IMR-90 (cell line): ENCODE measurements at regions not wholly inside any gene's neighbourhood (a gene's known extent, or its start where the extent isn't known, plus 50 kb on each side); places are given as distances from the start of the nearest gene placed in this dataset.
A peak's percentile ranks its signal among the peaks of the same experiment; 100 is the strongest.

ENCODE experiments used
- ATAC-seq: fragments of 200-7000 bp; cut with Tn5 transposase; 2 replicates; pipeline ENCODE4 v1.9.1; 2020; ENCODE audit warnings: low read depth, mild to moderate bottlenecking, moderate library complexity
- BruUV-seq: library from RNA; stranded (reverse); fragments of 400-500 nt; replicated peaks from 2 replicates; lab custom pipeline; 2021; lab: Mats Ljungman, UMichigan
- CTCF ChIA-PET: fragments of 300-600 bp; formaldehyde crosslinking; extraction: SDS; loops from one replicate; lab custom pipeline; 2021; ENCODE audit warnings: antibody characterized with exemption; lab: Yijun Ruan, JAX
- POLR2A ChIA-PET: fragments of 300-600 bp; sonication (Branson Sonifier 250); formaldehyde crosslinking; loops from one replicate; lab custom pipeline; 2022; ENCODE audit warnings: antibody characterized with exemption; ENCODE audit not compliant: unreplicated experiment; lab: Charles Lee
- DNase-seq: peaks from one replicate; pipeline ENCODE4 v3.0.0; 2013
- H2AFZ ChIP-seq: replicated peaks from 2 replicates; pipeline ENCODE3; 2013; ENCODE audit warnings: low read length, mild to moderate bottlenecking; ENCODE audit not compliant: poor library complexity
- H2AK5ac ChIP-seq: 2 replicates; pipeline ENCODE4 v1.6.1; 2013; ENCODE audit warnings: low read depth, low read length, inconsistent platforms
- H2AK9ac ChIP-seq: replicated peaks from 2 replicates; pipeline ENCODE3; 2013; ENCODE audit warnings: mild to moderate bottlenecking, low read depth, low read length, moderate library complexity; ENCODE audit not compliant: poor library complexity
- H2BK120ac ChIP-seq: 2 replicates; pipeline ENCODE4 v1.6.1; 2013; ENCODE audit warnings: low read depth, low read length, inconsistent platforms
- H2BK15ac ChIP-seq: 3 replicates; pipeline ENCODE4 v1.6.1; 2013; ENCODE audit warnings: low read depth, low read length, inconsistent platforms
- H2BK20ac ChIP-seq: 2 replicates; pipeline ENCODE4 v1.6.1; 2013; ENCODE audit warnings: low read depth, mild to moderate bottlenecking, inconsistent platforms, low read length, moderate library complexity
- H2BK5ac ChIP-seq: 2 replicates; pipeline ENCODE4 v1.6.1; 2013; ENCODE audit warnings: mild to moderate bottlenecking, low read depth, low read length, inconsistent platforms; ENCODE audit not compliant: poor library complexity, severe bottlenecking
- H3K14ac ChIP-seq: replicated peaks from 2 replicates; pipeline ENCODE4 v1.6.1; 2013; ENCODE audit warnings: low read depth, low read length, inconsistent platforms
- H3K18ac ChIP-seq: 2 replicates; pipeline ENCODE4 v1.6.1; 2013; ENCODE audit warnings: low read depth, low read length, control low read depth
- H3K23ac ChIP-seq: 2 replicates; pipeline ENCODE4 v1.6.1; 2013; ENCODE audit warnings: low read depth, low read length, inconsistent platforms
- H3K27ac ChIP-seq: 2 replicates; pipeline ENCODE4 v1.5.1; 2013; ENCODE audit warnings: mild to moderate bottlenecking, control low read depth, low read length; ENCODE audit not compliant: insufficient read depth
- H3K27me3 ChIP-seq: 2 replicates; pipeline ENCODE4 v1.6.1; 2013; ENCODE audit warnings: low read length; ENCODE audit not compliant: control insufficient read depth, insufficient read depth
- H3K36me3 ChIP-seq: 2 replicates; pipeline ENCODE4 v1.6.1; 2013; ENCODE audit warnings: low read length, mixed read lengths; ENCODE audit not compliant: control insufficient read depth, insufficient read depth
- H3K4ac ChIP-seq: 2 replicates; pipeline ENCODE4 v1.6.1; 2013; ENCODE audit warnings: low read depth, low read length, inconsistent platforms
- H3K4me1 ChIP-seq: 2 replicates; pipeline ENCODE4 v1.6.1; 2013; ENCODE audit warnings: low read length, mixed read lengths; ENCODE audit not compliant: control insufficient read depth, insufficient read depth
- H3K4me2 ChIP-seq: 2 replicates; pipeline ENCODE4 v1.6.1; 2013; ENCODE audit warnings: low read depth, mild to moderate bottlenecking, control low read depth, low read length, moderate library complexity
- H3K4me3 ChIP-seq: 2 replicates; pipeline ENCODE4 v1.5.1; 2013; ENCODE audit warnings: low read depth, mild to moderate bottlenecking, control low read depth, low read length, moderate library complexity; ENCODE audit not compliant: insufficient read depth
- H3K56ac ChIP-seq: 2 replicates; pipeline ENCODE4 v1.6.1; 2013; ENCODE audit warnings: low read length, inconsistent platforms; ENCODE audit not compliant: insufficient read depth; ENCODE audit errors: extremely low read depth
- H3K79me1 ChIP-seq, 2 experiments: 2 replicates each; pipeline ENCODE4 v1.6.1; 2013; ENCODE audit warnings: low read length in 2 of 2, inconsistent platforms in 1 of 2, low read depth in 1 of 2
- H3K9ac ChIP-seq: 2 replicates; pipeline ENCODE4 v1.6.1; 2013; ENCODE audit warnings: low read depth, low read length, control low read depth
- H3K9me1 ChIP-seq: 2 replicates; pipeline ENCODE4 v1.6.1; 2013; ENCODE audit warnings: low read length, inconsistent platforms; ENCODE audit not compliant: insufficient read depth
- H3K9me3 ChIP-seq: 2 replicates; pipeline ENCODE4 v1.6.1; 2013; ENCODE audit warnings: low read length; ENCODE audit not compliant: control insufficient read depth, insufficient read depth
- H4K20me1 ChIP-seq: 2 replicates; pipeline ENCODE4 v1.6.1; 2013; ENCODE audit warnings: low read length, inconsistent platforms; ENCODE audit not compliant: insufficient read depth
- H4K5ac ChIP-seq: 2 replicates; pipeline ENCODE4 v1.6.1; 2013; ENCODE audit warnings: mild to moderate bottlenecking, low read depth, low read length, control low read depth
- H4K8ac ChIP-seq, 2 experiments: 2 replicates each; pipeline ENCODE4 v1.6.1; 2013; ENCODE audit warnings: low read depth in 2 of 2, low read length in 2 of 2, control low read depth in 1 of 2, inconsistent platforms in 1 of 2
- H4K91ac ChIP-seq: 2 replicates; pipeline ENCODE4 v1.6.1; 2013; ENCODE audit warnings: low read depth, low read length, inconsistent platforms; ENCODE audit not compliant: insufficient read depth
- CTCF ChIP-seq: conservative IDR thresholded peaks from 2 replicates; pipeline ENCODE4 v1.5.1; 2012; ENCODE audit warnings: mild to moderate bottlenecking, low read depth, low read length, improper control_type of control experiment
- MAFK ChIP-seq: IDR thresholded peaks from 2 replicates; pipeline ENCODE4 v1.6.1; 2012; ENCODE audit warnings: low read depth, low read length, improper control_type of control experiment
- WGBS, 2 experiments: methylation state at CpG; one replicate each; pipeline versions ENCODE4 v1.1.5 to v1.1.7; 2013; ENCODE audit warnings: missing lambda C conversion rate in 2 of 2; ENCODE audit not compliant: insufficient read length in 1 of 2; ENCODE audit errors: extremely low coverage in 2 of 2; 5-methylcytosine and 5-hydroxymethylcytosine counted together
- dilution Hi-C: fragments of 300-500 bp; cut with HindIII; formaldehyde crosslinking; loops from one replicate; pipeline ENCODE4 v1.14.3; 2018; ENCODE audit warnings: low sequenced_read_pairs; ENCODE audit not compliant: unreplicated experiment
- in situ Hi-C: fragments of 300-500 bp; cut with MboI; formaldehyde crosslinking; loops from 3 replicates; pipeline ENCODE4 v1.14.3; 2019; ENCODE audit warnings: low sequenced_read_pairs, inconsistent platforms, mixed read lengths
- intact Hi-C: fragments of 100-400 bp; cut with micrococcal nuclease; formaldehyde crosslinking; loops from 2 replicates; pipeline ENCODE4 v1.10.0; 2022

GRCh38 chr1:4915154-4915553, 260.7 kb downstream of the AJAP1 start:
- H3K23ac ChIP-seq: no peak overlapping the region
- ATAC-seq (no peak), DNase-seq (no peak)
- no peaks in the 10 kb centered on the region for H3K9me1 ChIP-seq
- H3K14ac ChIP-seq: no peak overlapping the region
- intact Hi-C loops (no loop called here), in situ Hi-C loops (no loop called here), dilution Hi-C loops (no loop called here)
- H2AK5ac ChIP-seq: no peak overlapping the region
- no peaks in the 10 kb centered on the region for H4K20me1 ChIP-seq
- H3K27ac ChIP-seq: no peak overlapping the region
- H2BK20ac ChIP-seq: no peak overlapping the region
- peaks cover 29% of the 10 kb centered on the region for H3K9me3 ChIP-seq
- CTCF ChIA-PET: no interaction called here
- H3K36me3 ChIP-seq: no peaks in the 10 kb centered on the region
- no peak overlapping the region for H4K5ac ChIP-seq
- BruUV-seq: no TSS peak
- H3K4me3 ChIP-seq: no peak overlapping the region
- no peaks in the 10 kb centered on the region for H3K27me3 ChIP-seq
- POLR2A ChIA-PET: no interaction called here
- no peak overlapping the region for H3K9ac ChIP-seq
- no peak overlapping the region for H3K56ac ChIP-seq
- TF ChIP-seq CTCF: no peak
- peak; percentile 90 for TF ChIP-seq MAFK
- H4K91ac ChIP-seq: no peak overlapping the region
- no peak overlapping the region for H2AFZ ChIP-seq
- H2BK120ac ChIP-seq: no peak overlapping the region
- H3K4ac ChIP-seq: no peak overlapping the region
- H3K18ac ChIP-seq: no peak overlapping the region
- no peak overlapping the region for H2BK5ac ChIP-seq
- no peaks in the 10 kb centered on the region for H3K79me1 ChIP-seq
- WGBS, 2 experiments: 17 to 100% methylated on average over 1 of the region's 2 CpGs
- H3K4me2 ChIP-seq: no peak overlapping the region
- no peak overlapping the region for H4K8ac ChIP-seq
- H3K4me1 ChIP-seq: no peaks in the 10 kb centered on the region
- H2AK9ac ChIP-seq: no peak overlapping the region
- no peak overlapping the region for H2BK15ac ChIP-seq
